Upper lobe of left lung (tissue), 6 donors: ENCODE measurements at regions not wholly inside any gene's neighbourhood (a gene's known extent, or its start where the extent isn't known, plus 50 kb on each side); places are given as distances from the start of the nearest gene placed in this dataset.

Source experiments
- ATAC-seq, 2 donors: fragments of 200-7000 bp; cut with Tn5 transposase; one replicate each; pipeline ENCODE4 v1.9.1; 2022; ENCODE audit warnings: mild to moderate bottlenecking in 2 of 2, moderate library complexity in 2 of 2; ENCODE audit not compliant: low FRiP score in 2 of 2
- DNase-seq, 2 donors: peaks; one replicate each; pipeline ENCODE4 v3.0.0-alpha.2; 2019 to 2020
- H3K27ac ChIP-seq, 4 donors: fragments of 200-600 bp; sonication (generic); one replicate each; pipeline ENCODE4 v1.5.1; 2016 to 2019
- H3K27me3 ChIP-seq, 4 donors: fragments of 200-600 bp; sonication (generic); one replicate each; pipeline ENCODE4 v1.5.1; 2017 to 2019
- H3K36me3 ChIP-seq, 4 donors: fragments of 200-600 bp; sonication (generic); one replicate each; pipeline ENCODE4 v1.5.1; 2016 to 2019
- H3K4me1 ChIP-seq, 4 donors: fragments of 200-600 bp; sonication (generic); one replicate each; pipeline ENCODE4 v1.5.1; 2018 to 2019
- H3K4me3 ChIP-seq, 4 donors: fragments of 200-600 bp; sonication (generic); one replicate each; pipeline ENCODE4 v1.5.1; 2017 to 2019; ENCODE audit warnings: mild to moderate bottlenecking in 2 of 4, moderate library complexity in 1 of 4
- H3K9me3 ChIP-seq, 4 donors: fragments of 200-600 bp; sonication (generic); one replicate each; pipeline ENCODE4 v1.5.1; 2018 to 2019
- EP300 ChIP-seq, 4 donors: sonication (generic); formaldehyde crosslinking; IDR thresholded peaks; one replicate each; pipeline ENCODE4 v1.5.1; 2017; ENCODE audit warnings: antibody characterized with exemption in 4 of 4, control low read depth in 2 of 4
- POLR2A ChIP-seq, 4 donors: fragments of 450-650 bp; IDR thresholded peaks; one replicate each; pipeline ENCODE4 v1.5.1; 2016 to 2017; ENCODE audit warnings: antibody characterized with exemption in 4 of 4, mild to moderate bottlenecking in 2 of 4
- POLR2AphosphoS5 ChIP-seq, 2 donors: sonication (generic); formaldehyde crosslinking; IDR thresholded peaks; one replicate each; pipeline ENCODE4 v1.5.1; 2017; ENCODE audit warnings: antibody characterized with exemption in 2 of 2
- WGBS, 2 donors: methylation state at CpG; one replicate each; pipeline ENCODE4 v1.1.5; 2017 to 2018; 5-methylcytosine and 5-hydroxymethylcytosine counted together
- TF ChIP-seq, protein P1 (sequence below), 6 experiments: fragments of 450-650 bp in 4 of 6; fragments of 200-600 bp in 2 of 6; sonication (generic) in 2 of 6; IDR thresholded peaks; one replicate each; pipeline ENCODE4 v1.5.1; 2016 to 2019; ENCODE audit warnings: antibody characterized with exemption in 6 of 6
- donor health status: DM: no; HTN: no; CAD: no; lungs with moderate emphysema.
- donor health status: DM: no; HTN: yes; CAD: no; lungs with severe emphysema.

DNA sequence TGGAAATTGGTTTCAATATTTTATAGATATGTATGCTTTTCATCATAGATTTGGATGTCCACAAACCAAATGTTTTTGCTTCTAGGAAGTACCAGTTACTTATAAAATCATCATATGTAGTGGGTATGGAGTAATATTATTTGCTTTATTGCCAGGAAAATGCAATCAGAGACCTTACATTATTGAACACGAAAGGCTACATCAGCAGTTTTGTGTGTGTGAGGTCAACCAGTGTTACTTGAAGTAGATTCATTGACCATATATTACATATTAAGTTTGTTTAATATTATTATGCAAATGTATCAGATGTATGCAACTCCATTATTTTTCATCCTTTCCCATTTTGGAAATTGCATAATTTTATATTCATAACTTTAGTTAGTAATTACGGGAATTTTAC is 219.1 kb upstream of the MMADHC start:
- ATAC-seq: no peak
- 94 to 98% methylated on average over 2 of the region's 2 CpGs for WGBS, 2 donors
- Histone ChIP-seq H3K4me1 (no peaks in the 10 kb centered on the region), H3K9me3 (no peaks in the 10 kb centered on the region), H3K36me3 (no peaks in the 10 kb centered on the region), H3K4me3 (no peak overlapping the region), H3K27me3 (no peaks in the 10 kb centered on the region), H3K27ac (no peak overlapping the region)
- TF ChIP-seq, protein P1, sequence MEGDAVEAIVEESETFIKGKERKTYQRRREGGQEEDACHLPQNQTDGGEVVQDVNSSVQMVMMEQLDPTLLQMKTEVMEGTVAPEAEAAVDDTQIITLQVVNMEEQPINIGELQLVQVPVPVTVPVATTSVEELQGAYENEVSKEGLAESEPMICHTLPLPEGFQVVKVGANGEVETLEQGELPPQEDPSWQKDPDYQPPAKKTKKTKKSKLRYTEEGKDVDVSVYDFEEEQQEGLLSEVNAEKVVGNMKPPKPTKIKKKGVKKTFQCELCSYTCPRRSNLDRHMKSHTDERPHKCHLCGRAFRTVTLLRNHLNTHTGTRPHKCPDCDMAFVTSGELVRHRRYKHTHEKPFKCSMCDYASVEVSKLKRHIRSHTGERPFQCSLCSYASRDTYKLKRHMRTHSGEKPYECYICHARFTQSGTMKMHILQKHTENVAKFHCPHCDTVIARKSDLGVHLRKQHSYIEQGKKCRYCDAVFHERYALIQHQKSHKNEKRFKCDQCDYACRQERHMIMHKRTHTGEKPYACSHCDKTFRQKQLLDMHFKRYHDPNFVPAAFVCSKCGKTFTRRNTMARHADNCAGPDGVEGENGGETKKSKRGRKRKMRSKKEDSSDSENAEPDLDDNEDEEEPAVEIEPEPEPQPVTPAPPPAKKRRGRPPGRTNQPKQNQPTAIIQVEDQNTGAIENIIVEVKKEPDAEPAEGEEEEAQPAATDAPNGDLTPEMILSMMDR (IDR thresholded peaks at IDR 0.05): no peak
- no peak for TF ChIP-seq EP300 (IDR thresholded peaks at IDR 0.05)
- no peak for TF ChIP-seq POLR2A (IDR thresholded peaks at IDR 0.05)
- TF ChIP-seq POLR2AphosphoS5 (IDR thresholded peaks at IDR 0.05): no peak
- DNase-seq: no peak

DNA sequence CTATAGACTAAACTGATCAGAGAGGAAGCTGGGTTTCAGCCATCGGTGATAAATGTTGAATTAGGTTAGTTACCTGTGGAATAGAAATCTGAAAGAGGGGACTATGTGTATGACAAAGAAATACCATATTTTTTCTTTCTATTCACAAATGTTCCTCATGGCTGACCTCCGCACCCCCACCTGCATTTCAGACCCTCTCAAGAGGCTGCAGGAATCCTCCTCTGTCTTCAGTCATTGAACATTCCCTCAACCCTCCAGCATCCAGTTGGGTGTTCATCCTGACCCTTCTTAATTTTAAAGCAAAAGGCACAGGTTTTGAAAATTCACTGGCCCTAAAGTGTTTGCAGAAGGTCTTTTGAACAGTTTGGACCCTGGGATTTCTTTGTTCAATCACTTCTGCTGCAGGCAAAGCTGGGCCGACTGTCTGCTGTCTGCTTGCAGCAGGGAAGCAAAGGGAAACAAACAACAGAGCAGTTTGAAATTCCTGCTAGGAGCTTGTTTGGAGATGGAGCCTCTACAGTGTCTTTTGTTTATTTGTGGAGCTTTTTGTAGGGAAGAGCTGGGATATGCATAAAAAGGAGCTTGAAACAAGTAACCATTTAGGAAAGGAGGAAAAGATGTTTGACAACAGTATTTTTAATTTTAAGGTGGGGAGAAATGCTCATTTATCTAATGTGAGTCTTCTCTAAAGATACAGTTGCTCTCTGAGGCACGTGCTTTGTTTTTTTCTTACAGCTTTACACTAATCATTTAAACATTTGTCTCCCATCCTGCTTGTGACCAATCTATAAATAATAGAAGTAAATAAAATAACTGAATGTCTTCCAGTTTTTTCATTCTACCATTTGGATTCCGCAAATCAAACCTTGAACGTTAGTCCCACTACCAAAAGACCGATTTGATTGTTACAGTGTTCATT is 213.3 kb upstream of the MMADHC start:
- Histone ChIP-seq H3K4me3 (no peak overlapping the region), H3K9me3 (no peaks in the 10 kb centered on the region), H3K4me1 (no peaks in the 10 kb centered on the region), H3K27ac (no peak overlapping the region), H3K36me3 (no peaks in the 10 kb centered on the region), H3K27me3 (no peaks in the 10 kb centered on the region)
- DNase-seq (no peak), ATAC-seq (no peak)
- 74 to 80% methylated on average over 7 of the region's 7 CpGs for WGBS, 2 donors
- TF ChIP-seq POLR2AphosphoS5 (IDR thresholded peaks at IDR 0.05): no peak
- TF ChIP-seq POLR2A (IDR thresholded peaks at IDR 0.05): no peak
- no peak for TF ChIP-seq EP300 (IDR thresholded peaks at IDR 0.05)
- TF ChIP-seq, protein P1 (IDR thresholded peaks at IDR 0.05): no peak

DNA sequence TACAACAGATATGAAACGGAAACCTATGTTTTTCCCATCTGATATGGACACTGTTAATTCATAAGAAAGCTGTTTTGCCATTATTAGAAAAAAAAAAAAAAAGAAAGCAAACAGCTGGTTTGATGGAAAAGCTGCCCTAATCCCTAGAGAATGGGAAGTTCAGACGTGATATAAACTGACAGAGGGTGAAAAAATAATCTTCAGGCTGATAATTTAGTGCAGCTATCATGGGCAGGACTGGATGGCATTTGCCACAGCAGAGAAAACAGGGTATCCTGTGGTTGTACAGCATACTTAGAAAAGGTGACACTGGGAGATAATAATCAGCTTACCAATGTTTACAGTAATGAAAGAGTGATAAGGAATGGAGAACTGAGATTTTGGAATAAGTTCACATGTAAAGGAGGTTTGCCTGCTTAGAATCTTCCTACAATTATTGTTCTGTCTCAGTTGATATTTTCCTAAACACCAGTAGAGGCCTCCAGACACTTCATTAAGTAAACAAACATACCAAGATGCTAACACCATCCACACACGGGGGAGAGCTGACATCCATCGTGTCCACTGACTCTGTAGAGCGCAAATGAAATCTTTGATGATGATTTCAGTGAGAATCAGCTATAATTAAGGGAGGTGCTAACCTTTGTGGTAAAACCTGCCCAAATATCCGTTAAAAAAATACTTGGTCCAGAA is 211.6 kb upstream of the MMADHC start:
- Histone ChIP-seq H3K36me3 (no peaks in the 10 kb centered on the region), H3K27ac (no peak overlapping the region), H3K9me3 (no peaks in the 10 kb centered on the region), H3K27me3 (no peaks in the 10 kb centered on the region), H3K4me3 (no peak overlapping the region), H3K4me1 (no peaks in the 10 kb centered on the region)
- peak in 1 of 2 donors; percentile 62 for ATAC-seq
- no peak for DNase-seq
- 41 to 44% methylated on average over 6 of the region's 6 CpGs for WGBS, 2 donors
- no peak for TF ChIP-seq POLR2AphosphoS5 (IDR thresholded peaks at IDR 0.05)
- TF ChIP-seq, protein P1 (IDR thresholded peaks at IDR 0.05): peak in 2 of 6 experiments; percentile 9 to 14
- TF ChIP-seq EP300 (IDR thresholded peaks at IDR 0.05): no peak

DNA sequence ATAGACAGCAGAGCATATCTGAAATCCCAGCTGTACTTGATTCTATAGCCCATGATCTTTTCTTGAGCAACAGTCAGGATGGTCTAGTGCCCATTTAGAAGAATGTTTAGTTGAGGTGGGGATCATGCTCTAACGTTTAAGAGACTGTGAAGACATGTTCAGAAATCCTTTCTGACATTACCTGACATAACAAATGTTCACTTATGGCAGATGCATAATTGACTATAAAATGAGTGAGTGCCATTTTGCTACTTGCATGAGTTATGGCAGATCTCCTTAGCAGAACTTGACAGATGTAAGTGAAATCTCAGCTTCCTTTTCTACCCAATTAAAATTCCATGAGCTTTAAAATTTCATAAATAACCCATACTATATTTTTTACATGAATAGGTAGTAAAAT is 209.5 kb upstream of the MMADHC start:
- no peaks in the 10 kb centered on the region for H3K4me1 ChIP-seq
- H3K27ac ChIP-seq: no peak overlapping the region
- DNase-seq: no peak
- whole genome bisulfite sequencing, 2 donors: 84 to 89% methylated on average over 1 of the region's 1 CpG
- H3K27me3 ChIP-seq: no peaks in the 10 kb centered on the region
- no peaks in the 10 kb centered on the region for H3K36me3 ChIP-seq
- H3K4me3 ChIP-seq: no peak overlapping the region
- no peak for ATAC-seq
- TF ChIP-seq EP300 (IDR thresholded peaks at IDR 0.05) (no peak), POLR2AphosphoS5 (IDR thresholded peaks at IDR 0.05) (no peak), POLR2A (IDR thresholded peaks at IDR 0.05) (no peak)
- TF ChIP-seq, protein P1 (IDR thresholded peaks at IDR 0.05): no peak
- no peaks in the 10 kb centered on the region for H3K9me3 ChIP-seq
